SK-N-MC (cell line): ENCODE measurements at regions not wholly inside any gene's neighbourhood (a gene's known extent, or its start where the extent isn't known, plus 50 kb on each side); places are given as distances from the start of the nearest gene placed in this dataset.

Source experiments
- EZH2 ChIP-seq: fragments of 200-600 bp; sonication (generic); IDR thresholded peaks from one replicate; pipeline ENCODE4 v1.6.1; 2017; ENCODE audit warnings: antibody characterized with exemption
- FOXP2 ChIP-seq: optimal IDR thresholded peaks from 2 replicates; pipeline ENCODE3; 2011; ENCODE audit warnings: mild to moderate bottlenecking, moderate library complexity; ENCODE audit not compliant: insufficient read depth; ENCODE audit errors: extremely low read length, control extremely low read depth
- POLR2AphosphoS5 ChIP-seq: IDR thresholded peaks from 2 replicates; pipeline ENCODE4 v1.6.1; 2012; ENCODE audit warnings: mild to moderate bottlenecking, low read depth, low read length, borderline replicate concordance

GRCh38 chr14:95006051-95006450 lies 151.3 kb downstream of the DICER1 start:
- TF ChIP-seq POLR2AphosphoS5: no peak
- no peak for TF ChIP-seq FOXP2
- no peak for TF ChIP-seq EZH2
